ENCODE measurements at regions not wholly inside any gene's neighbourhood (a gene's known extent, or its start where the extent isn't known, plus 50 kb on each side); places are given as distances from the start of the nearest gene placed in this dataset.

GRCh38 chr20:19019734-19020364 is 192.6 kb upstream of the SLC24A3 start:
- POLR2A ChIA-PET: no interaction called here
- 97% methylated on average over 4 of the region's 5 CpGs for WGBS (ENCODE audit: insufficient coverage)
- no peak for DNase-seq
- CTCF ChIA-PET: interaction anchor here (1.3 kb wide), 1 partner anchor 52 kb away, joined by 3 read pairs; no protein-coding TSS in a partner anchor
- Histone ChIP-seq H3K9me3 (ENCODE audit: control extremely low read depth in 1 of 5, control insufficient read depth in 4 of 5, insufficient read depth in 2 of 5, low read depth in 1 of 5, low read length in 4 of 5) (no peaks in the 10 kb centered on the region), H3K4me3 (ENCODE audit: control insufficient read depth in 1 of 7, extremely low read depth in 1 of 7, insufficient read depth in 4 of 7, low read depth in 2 of 7, low read length in 6 of 7) (no peak overlapping the region), H3K27ac (ENCODE audit: insufficient read depth in 1 of 2, low read depth in 1 of 2, low read length in 2 of 2, poor library complexity in 1 of 2, severe bottlenecking in 2 of 2) (no peak overlapping the region), H3K27me3 (replicated peaks in 2 of 5; ENCODE audit: control insufficient read depth in 4 of 5, insufficient read depth in 5 of 5, low read length in 4 of 5) (no peaks in the 10 kb centered on the region), H3K4me1 (ENCODE audit: control extremely low read depth in 1 of 4, control insufficient read depth in 4 of 4, insufficient read depth in 4 of 4, low read length in 3 of 4) (peaks cover 0 to 6% (median 0%) of the 10 kb centered on the region in 4 experiments), H3K36me3 (ENCODE audit: control insufficient read depth in 4 of 4, insufficient read depth in 4 of 4, low read length in 3 of 4) (no peaks in the 10 kb centered on the region)

- Histone ChIP-seq H3K27me3 (replicated peaks in 2 of 5; ENCODE audit: control insufficient read depth in 4 of 5, insufficient read depth in 5 of 5, low read length in 4 of 5) (no peaks in the 10 kb centered on the region), H3K36me3 (ENCODE audit: control insufficient read depth in 4 of 4, insufficient read depth in 4 of 4, low read length in 3 of 4) (no peaks in the 10 kb centered on the region), H3K27ac (ENCODE audit: insufficient read depth in 1 of 2, low read depth in 1 of 2, low read length in 2 of 2, poor library complexity in 1 of 2, severe bottlenecking in 2 of 2) (no peak overlapping the region), H3K4me1 (ENCODE audit: control extremely low read depth in 1 of 4, control insufficient read depth in 4 of 4, insufficient read depth in 4 of 4, low read length in 3 of 4) (peaks cover 0 to 6% (median 0%) of the 10 kb centered on the region in 4 experiments), H3K9me3 (ENCODE audit: control extremely low read depth in 1 of 5, control insufficient read depth in 4 of 5, insufficient read depth in 2 of 5, low read depth in 1 of 5, low read length in 4 of 5) (no peaks in the 10 kb centered on the region), H3K4me3 (ENCODE audit: control insufficient read depth in 1 of 7, extremely low read depth in 1 of 7, insufficient read depth in 4 of 7, low read depth in 2 of 7, low read length in 6 of 7) (no peak overlapping the region)
- 90% methylated on average over 6 of the region's 7 CpGs for WGBS (ENCODE audit: insufficient coverage)
- no peak for DNase-seq
- POLR2A ChIA-PET: interaction anchor here (0.6 kb wide), 2 partner anchors 23 to 79 kb away, joined by 3 read pairs; no protein-coding TSS in a partner anchor
- CTCF ChIA-PET: no interaction called here
These were observed 190.9 kb upstream of the SLC24A3 start for GRCh38 chr20:19021406-19022117.

DNA sequence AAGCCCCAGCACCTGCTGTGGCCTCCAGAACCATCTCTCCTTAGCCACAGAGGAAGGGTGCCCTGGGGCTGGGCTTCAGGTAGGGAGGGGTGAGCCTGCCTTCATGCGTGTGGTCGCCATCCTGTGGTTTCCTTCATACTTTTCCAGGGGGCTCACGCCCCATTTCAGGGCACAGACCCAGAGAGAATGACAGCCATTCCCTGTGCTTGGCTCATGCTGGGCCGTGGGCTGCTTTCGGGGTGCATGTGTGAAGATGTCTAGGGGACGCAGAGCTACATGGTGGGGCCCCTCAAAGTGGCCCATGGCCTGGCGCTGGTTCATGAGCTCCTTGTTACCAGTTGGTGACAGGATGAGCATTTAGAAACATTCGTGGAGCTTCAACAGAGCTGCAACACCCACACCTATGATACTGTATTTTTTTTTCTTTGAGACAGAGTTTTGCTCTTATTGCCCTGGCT is 190.3 kb upstream of the SLC24A3 start:
- Histone ChIP-seq H3K27ac (ENCODE audit: insufficient read depth in 1 of 2, low read depth in 1 of 2, low read length in 2 of 2, poor library complexity in 1 of 2, severe bottlenecking in 2 of 2) (no peak overlapping the region), H3K36me3 (ENCODE audit: control insufficient read depth in 4 of 4, insufficient read depth in 4 of 4, low read length in 3 of 4) (no peaks in the 10 kb centered on the region), H3K9me3 (ENCODE audit: control extremely low read depth in 1 of 5, control insufficient read depth in 4 of 5, insufficient read depth in 2 of 5, low read depth in 1 of 5, low read length in 4 of 5) (no peaks in the 10 kb centered on the region), H3K27me3 (replicated peaks in 2 of 5; ENCODE audit: control insufficient read depth in 4 of 5, insufficient read depth in 5 of 5, low read length in 4 of 5) (no peaks in the 10 kb centered on the region), H3K4me3 (ENCODE audit: control insufficient read depth in 1 of 7, extremely low read depth in 1 of 7, insufficient read depth in 4 of 7, low read depth in 2 of 7, low read length in 6 of 7) (no peak overlapping the region), H3K4me1 (ENCODE audit: control extremely low read depth in 1 of 4, control insufficient read depth in 4 of 4, insufficient read depth in 4 of 4, low read length in 3 of 4) (peaks cover 0 to 6% (median 0%) of the 10 kb centered on the region in 4 experiments)
- peak in 2 of 3 donors; percentile 4 to 5 for DNase-seq
- ChIA-PET CTCF (no interaction called here), POLR2A (interaction anchor here (0.6 kb wide), 1 partner anchor 24 kb away, joined by 3 read pairs; no protein-coding TSS in a partner anchor)
- WGBS (ENCODE audit: insufficient coverage): 62% methylated on average over 5 of the region's 8 CpGs

- 97% methylated on average over 11 of the region's 11 CpGs for WGBS (ENCODE audit: insufficient coverage)
- CTCF ChIA-PET: interaction anchor here (1.0 kb wide), 1 partner anchor 23 kb away, joined by 3 read pairs; no protein-coding TSS in a partner anchor
- Histone ChIP-seq H3K27ac (ENCODE audit: insufficient read depth in 1 of 2, low read depth in 1 of 2, low read length in 2 of 2, poor library complexity in 1 of 2, severe bottlenecking in 2 of 2) (no peak overlapping the region), H3K4me3 (ENCODE audit: control insufficient read depth in 1 of 7, extremely low read depth in 1 of 7, insufficient read depth in 4 of 7, low read depth in 2 of 7, low read length in 6 of 7) (no peak overlapping the region), H3K27me3 (replicated peaks in 2 of 5; ENCODE audit: control insufficient read depth in 4 of 5, insufficient read depth in 5 of 5, low read length in 4 of 5) (no peaks in the 10 kb centered on the region), H3K4me1 (ENCODE audit: control extremely low read depth in 1 of 4, control insufficient read depth in 4 of 4, insufficient read depth in 4 of 4, low read length in 3 of 4) (peaks cover 0 to 6% (median 0%) of the 10 kb centered on the region in 4 experiments), H3K36me3 (ENCODE audit: control insufficient read depth in 4 of 4, insufficient read depth in 4 of 4, low read length in 3 of 4) (no peaks in the 10 kb centered on the region), H3K9me3 (ENCODE audit: control extremely low read depth in 1 of 5, control insufficient read depth in 4 of 5, insufficient read depth in 2 of 5, low read depth in 1 of 5, low read length in 4 of 5) (no peaks in the 10 kb centered on the region)
- no peak for DNase-seq
- POLR2A ChIA-PET: no interaction called here
These were observed 189.5 kb upstream of the SLC24A3 start for GRCh38 chr20:19022791-19023448.

- no peak for DNase-seq
- Histone ChIP-seq H3K4me3 (ENCODE audit: control insufficient read depth in 1 of 7, extremely low read depth in 1 of 7, insufficient read depth in 4 of 7, low read depth in 2 of 7, low read length in 6 of 7) (no peak overlapping the region), H3K27me3 (replicated peaks in 2 of 5; ENCODE audit: control insufficient read depth in 4 of 5, insufficient read depth in 5 of 5, low read length in 4 of 5) (no peaks in the 10 kb centered on the region), H3K4me1 (ENCODE audit: control extremely low read depth in 1 of 4, control insufficient read depth in 4 of 4, insufficient read depth in 4 of 4, low read length in 3 of 4) (peaks cover 0 to 6% (median 0%) of the 10 kb centered on the region in 4 experiments), H3K27ac (ENCODE audit: insufficient read depth in 1 of 2, low read depth in 1 of 2, low read length in 2 of 2, poor library complexity in 1 of 2, severe bottlenecking in 2 of 2) (no peak overlapping the region), H3K36me3 (ENCODE audit: control insufficient read depth in 4 of 4, insufficient read depth in 4 of 4, low read length in 3 of 4) (no peaks in the 10 kb centered on the region), H3K9me3 (ENCODE audit: control extremely low read depth in 1 of 5, control insufficient read depth in 4 of 5, insufficient read depth in 2 of 5, low read depth in 1 of 5, low read length in 4 of 5) (no peaks in the 10 kb centered on the region)
- CTCF ChIA-PET: interaction anchor here (1.0 kb wide), 1 partner anchor 11 kb away, joined by 3 read pairs; no protein-coding TSS in a partner anchor
- WGBS (ENCODE audit: insufficient coverage): 85% methylated on average over 4 of the region's 11 CpGs
- POLR2A ChIA-PET: no interaction called here
These were observed 188.0 kb upstream of the SLC24A3 start for GRCh38 chr20:19024296-19025035.

GRCh38 chr20:19025430-19026120 is 186.9 kb upstream of the SLC24A3 start:
- Histone ChIP-seq H3K27ac (ENCODE audit: insufficient read depth in 1 of 2, low read depth in 1 of 2, low read length in 2 of 2, poor library complexity in 1 of 2, severe bottlenecking in 2 of 2) (no peak overlapping the region), H3K27me3 (replicated peaks in 2 of 5; ENCODE audit: control insufficient read depth in 4 of 5, insufficient read depth in 5 of 5, low read length in 4 of 5) (no peaks in the 10 kb centered on the region), H3K36me3 (ENCODE audit: control insufficient read depth in 4 of 4, insufficient read depth in 4 of 4, low read length in 3 of 4) (no peaks in the 10 kb centered on the region), H3K4me3 (ENCODE audit: control insufficient read depth in 1 of 7, extremely low read depth in 1 of 7, insufficient read depth in 4 of 7, low read depth in 2 of 7, low read length in 6 of 7) (no peak overlapping the region), H3K9me3 (ENCODE audit: control extremely low read depth in 1 of 5, control insufficient read depth in 4 of 5, insufficient read depth in 2 of 5, low read depth in 1 of 5, low read length in 4 of 5) (no peaks in the 10 kb centered on the region), H3K4me1 (ENCODE audit: control extremely low read depth in 1 of 4, control insufficient read depth in 4 of 4, insufficient read depth in 4 of 4, low read length in 3 of 4) (peaks cover 0 to 6% (median 0%) of the 10 kb centered on the region in 4 experiments)
- ChIA-PET CTCF (interaction anchor here (1.1 kb wide), 1 partner anchor 10 kb away, joined by 3 read pairs; no protein-coding TSS in a partner anchor), POLR2A (no interaction called here)
- DNase-seq: no peak
- 90% methylated on average over 4 of the region's 5 CpGs for WGBS (ENCODE audit: insufficient coverage)

Measured in common myeloid progenitor, CD34-positive (primary cell).